ENCODE measurements at regions not wholly inside any gene's neighbourhood (a gene's known extent, or its start where the extent isn't known, plus 50 kb on each side); places are given as distances from the start of the nearest gene placed in this dataset.

DNA sequence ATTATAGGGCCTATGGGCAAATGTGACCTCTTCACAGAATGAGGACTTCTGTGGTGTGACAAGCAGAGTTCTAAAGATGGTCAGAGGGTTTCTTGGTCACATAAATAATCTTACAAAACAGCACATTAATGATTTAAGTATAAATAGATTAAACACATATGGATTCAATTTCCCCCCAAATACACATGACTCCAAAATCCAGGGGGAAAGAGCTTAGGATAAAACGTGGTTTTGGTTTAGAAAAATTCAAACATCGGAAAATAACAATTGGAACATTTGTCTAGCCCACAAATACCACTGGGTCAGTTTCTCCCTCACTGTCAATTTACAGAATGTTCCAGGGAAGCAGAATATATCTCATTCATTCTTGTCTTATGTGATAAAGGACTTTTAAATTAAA, 283.1 kb downstream of the COG6 start:
- H3K79me2 ChIP-seq: no peaks in the 10 kb centered on the region
- no peaks in the 10 kb centered on the region for H3K36me3 ChIP-seq (replicated peaks; ENCODE audit: insufficient read depth, low read depth)
- no peaks in the 10 kb centered on the region for H3K27me3 ChIP-seq
- no peaks in the 10 kb centered on the region for H3K9me3 ChIP-seq (ENCODE audit: low read depth)
- 32% methylated on average over 2 of the region's 2 CpGs for WGBS (ENCODE audit: low lambda C conversion rate, missing lambda C conversion rate)
- no peaks in the 10 kb centered on the region for H3K9me2 ChIP-seq (replicated peaks; ENCODE audit: insufficient read depth)
- no peak overlapping the region for H3K27ac ChIP-seq
- H3K4me1 ChIP-seq (ENCODE audit: insufficient read depth): no peaks in the 10 kb centered on the region
- no peak overlapping the region for H2AFZ ChIP-seq
- DNase-seq (ENCODE audit: low spot score): no peak
- TF ChIP-seq EZH2phosphoT487 (IDR thresholded peaks at IDR 0.05; ENCODE audit: low read depth, severe bottlenecking, unreplicated experiment) (no peak), EZH2 (IDR thresholded peaks at IDR 0.05; ENCODE audit: borderline replicate concordance) (no peak)
- TF ChIP-seq, protein P1, sequence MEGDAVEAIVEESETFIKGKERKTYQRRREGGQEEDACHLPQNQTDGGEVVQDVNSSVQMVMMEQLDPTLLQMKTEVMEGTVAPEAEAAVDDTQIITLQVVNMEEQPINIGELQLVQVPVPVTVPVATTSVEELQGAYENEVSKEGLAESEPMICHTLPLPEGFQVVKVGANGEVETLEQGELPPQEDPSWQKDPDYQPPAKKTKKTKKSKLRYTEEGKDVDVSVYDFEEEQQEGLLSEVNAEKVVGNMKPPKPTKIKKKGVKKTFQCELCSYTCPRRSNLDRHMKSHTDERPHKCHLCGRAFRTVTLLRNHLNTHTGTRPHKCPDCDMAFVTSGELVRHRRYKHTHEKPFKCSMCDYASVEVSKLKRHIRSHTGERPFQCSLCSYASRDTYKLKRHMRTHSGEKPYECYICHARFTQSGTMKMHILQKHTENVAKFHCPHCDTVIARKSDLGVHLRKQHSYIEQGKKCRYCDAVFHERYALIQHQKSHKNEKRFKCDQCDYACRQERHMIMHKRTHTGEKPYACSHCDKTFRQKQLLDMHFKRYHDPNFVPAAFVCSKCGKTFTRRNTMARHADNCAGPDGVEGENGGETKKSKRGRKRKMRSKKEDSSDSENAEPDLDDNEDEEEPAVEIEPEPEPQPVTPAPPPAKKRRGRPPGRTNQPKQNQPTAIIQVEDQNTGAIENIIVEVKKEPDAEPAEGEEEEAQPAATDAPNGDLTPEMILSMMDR (IDR thresholded peaks at IDR 0.05; ENCODE audit: poor library complexity): no peak
- H3K4me3 ChIP-seq: no peak overlapping the region
- H3K4me2 ChIP-seq: no peak overlapping the region
- H4K20me1 ChIP-seq (ENCODE audit: insufficient read depth, poor library complexity, severe bottlenecking): no peaks in the 10 kb centered on the region

DNA sequence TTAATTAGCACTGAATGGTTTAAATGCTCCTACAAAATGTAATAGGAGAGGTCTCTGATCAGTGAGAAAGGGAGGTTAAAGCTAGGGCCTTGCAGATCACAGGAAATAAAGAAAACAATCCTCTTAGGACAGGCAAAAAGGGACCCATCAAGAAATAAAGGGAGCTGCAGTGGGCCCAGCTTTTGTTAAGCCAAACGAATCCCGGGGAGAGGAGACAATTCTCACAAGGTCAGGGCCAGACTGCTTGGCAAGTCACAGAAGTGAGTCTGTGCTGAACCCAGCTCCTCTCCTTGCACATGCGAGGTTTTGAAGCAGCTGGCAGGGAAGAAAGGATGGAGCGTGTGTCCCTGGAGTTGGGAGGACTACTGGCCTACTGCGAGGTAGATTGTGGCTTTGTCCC, 285.8 kb downstream of the COG6 start:
- Histone ChIP-seq H3K4me1 (ENCODE audit: insufficient read depth) (no peaks in the 10 kb centered on the region), H3K4me2 (no peak overlapping the region), H3K9me3 (ENCODE audit: low read depth) (no peaks in the 10 kb centered on the region), H3K27ac (no peak overlapping the region), H3K36me3 (replicated peaks; ENCODE audit: insufficient read depth, low read depth) (no peaks in the 10 kb centered on the region), H3K27me3 (no peaks in the 10 kb centered on the region), H4K20me1 (ENCODE audit: insufficient read depth, poor library complexity, severe bottlenecking) (no peaks in the 10 kb centered on the region), H3K9me2 (replicated peaks; ENCODE audit: insufficient read depth) (no peaks in the 10 kb centered on the region), H3K79me2 (no peaks in the 10 kb centered on the region), H3K4me3 (no peak overlapping the region), H2AFZ (no peak overlapping the region)
- DNase-seq (ENCODE audit: low spot score): no peak
- TF ChIP-seq, protein P1 (IDR thresholded peaks at IDR 0.05; ENCODE audit: poor library complexity): no peak
- TF ChIP-seq EZH2phosphoT487 (IDR thresholded peaks at IDR 0.05; ENCODE audit: low read depth, severe bottlenecking, unreplicated experiment): no peak
- TF ChIP-seq EZH2 (IDR thresholded peaks at IDR 0.05; ENCODE audit: borderline replicate concordance): no peak
- 74% methylated on average over 5 of the region's 5 CpGs for WGBS (ENCODE audit: low lambda C conversion rate, missing lambda C conversion rate)

GRCh38 chr13:39941911-39942551, 286.6 kb downstream of the COG6 start:
- no peak for DNase-seq (ENCODE audit: low spot score)
- H3K4me1 ChIP-seq (ENCODE audit: insufficient read depth): no peaks in the 10 kb centered on the region
- no peaks in the 10 kb centered on the region for H3K27me3 ChIP-seq
- no peaks in the 10 kb centered on the region for H3K9me3 ChIP-seq (ENCODE audit: low read depth)
- H3K36me3 ChIP-seq (replicated peaks; ENCODE audit: insufficient read depth, low read depth): no peaks in the 10 kb centered on the region
- no peaks in the 10 kb centered on the region for H4K20me1 ChIP-seq (ENCODE audit: insufficient read depth, poor library complexity, severe bottlenecking)
- H3K4me3 ChIP-seq: no peak overlapping the region
- H3K4me2 ChIP-seq: no peak overlapping the region
- no peaks in the 10 kb centered on the region for H3K79me2 ChIP-seq
- no peak overlapping the region for H2AFZ ChIP-seq
- no peak overlapping the region for H3K27ac ChIP-seq
- WGBS (ENCODE audit: low lambda C conversion rate, missing lambda C conversion rate): 93% methylated on average over 8 of the region's 8 CpGs
- H3K9me2 ChIP-seq (replicated peaks; ENCODE audit: insufficient read depth): no peaks in the 10 kb centered on the region
- TF ChIP-seq, protein P1 (IDR thresholded peaks at IDR 0.05; ENCODE audit: poor library complexity): peak; percentile 4
- TF ChIP-seq EZH2phosphoT487 (IDR thresholded peaks at IDR 0.05; ENCODE audit: low read depth, severe bottlenecking, unreplicated experiment) (no peak), EZH2 (IDR thresholded peaks at IDR 0.05; ENCODE audit: borderline replicate concordance) (no peak)
